Body of pancreas (tissue), 4 donors: ENCODE measurements at regions not wholly inside any gene's neighbourhood (a gene's known extent, or its start where the extent isn't known, plus 50 kb on each side); places are given as distances from the start of the nearest gene placed in this dataset.

Experiments used
- ATAC-seq: fragments of 150-250 bp; one replicate; pipeline ENCODE4 v1.9.1; 2016
- DNase-seq, 4 donors: peaks; one replicate each; pipeline ENCODE4 v3.0.0-alpha.2; 2019
- H3K27ac ChIP-seq, 4 donors: fragments of 200-600 bp; sonication (generic); 1 replicate in 3 of 4; 2 replicates in 1 of 4; pipeline versions ENCODE4 v1.5.1 to v1.6.1; 2016 to 2019; ENCODE audit warnings: mild to moderate bottlenecking in 1 of 4, mixed read lengths in 1 of 4, moderate library complexity in 1 of 4
- H3K27me3 ChIP-seq, 2 donors: fragments of 200-600 bp; sonication (generic); one replicate each; pipeline ENCODE4 v1.6.0; 2016; ENCODE audit warnings: mild to moderate bottlenecking in 1 of 2
- H3K36me3 ChIP-seq, 2 donors: fragments of 200-600 bp; sonication (generic); replicated peaks in 1 of 2; 2 replicates each; pipeline ENCODE4 v1.5.1; 2016; ENCODE audit warnings: low read depth in 2 of 2; ENCODE audit not compliant: insufficient read depth in 1 of 2
- H3K4me1 ChIP-seq: fragments of 200-600 bp; sonication (generic); one replicate; pipeline ENCODE4 v1.6.0; 2016
- H3K4me3 ChIP-seq, 2 donors: fragments of 200-600 bp; sonication (generic); 1 replicate in 1 of 2; 2 replicates in 1 of 2; pipeline ENCODE4 v1.5.1; 2016 to 2019
- H3K9me3 ChIP-seq, 3 donors: fragments of 200-600 bp; sonication (generic); 1 replicate in 2 of 3; 2 replicates in 1 of 3; pipeline ENCODE4 v1.5.1; 2016
- POLR2A ChIP-seq, 3 donors: fragments of 450-650 bp; IDR thresholded peaks; one replicate each; pipeline ENCODE4 v1.6.1; 2016; ENCODE audit warnings: antibody characterized with exemption in 3 of 3, mild to moderate bottlenecking in 2 of 3
- WGBS, 2 donors: methylation state at CpG; one replicate each; pipeline ENCODE4 v1.1.5; 2017; 5-methylcytosine and 5-hydroxymethylcytosine counted together
- intact Hi-C: fragments of 100-400 bp; cut with DNase I; formaldehyde crosslinking; loops from one replicate; pipeline ENCODE4 v1.15.1; 2023
- TF ChIP-seq, protein P1 (sequence below), 7 experiments: fragments of 450-650 bp in 4 of 7; fragments of 200-600 bp in 3 of 7; sonication (generic) in 3 of 7; IDR thresholded peaks; one replicate each; pipeline ENCODE4 v1.5.1; 2016 to 2019; ENCODE audit warnings: antibody characterized with exemption in 7 of 7

DNA sequence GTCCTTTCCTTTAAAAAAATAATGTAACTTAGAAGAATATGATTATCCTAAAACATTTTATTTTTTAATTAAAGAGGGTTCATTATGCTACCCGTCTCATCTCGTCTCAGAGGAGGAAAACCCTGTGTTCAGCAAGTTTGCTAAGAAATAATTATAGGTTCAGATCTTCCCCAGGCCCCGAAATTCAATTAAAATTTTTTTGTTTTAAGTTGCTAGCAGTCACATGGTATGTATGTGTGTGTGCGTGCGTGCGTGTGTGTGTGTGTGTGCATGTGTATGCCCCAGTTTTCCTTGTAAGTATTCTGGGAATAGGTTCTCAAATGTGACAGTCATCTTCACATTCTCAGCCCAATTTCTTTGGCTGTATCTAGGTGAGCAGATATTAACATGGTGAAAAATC is 86.6 kb upstream of the HOXC13 start:
- no peak for TF ChIP-seq POLR2A (IDR thresholded peaks at IDR 0.05)
- TF ChIP-seq, protein P1, sequence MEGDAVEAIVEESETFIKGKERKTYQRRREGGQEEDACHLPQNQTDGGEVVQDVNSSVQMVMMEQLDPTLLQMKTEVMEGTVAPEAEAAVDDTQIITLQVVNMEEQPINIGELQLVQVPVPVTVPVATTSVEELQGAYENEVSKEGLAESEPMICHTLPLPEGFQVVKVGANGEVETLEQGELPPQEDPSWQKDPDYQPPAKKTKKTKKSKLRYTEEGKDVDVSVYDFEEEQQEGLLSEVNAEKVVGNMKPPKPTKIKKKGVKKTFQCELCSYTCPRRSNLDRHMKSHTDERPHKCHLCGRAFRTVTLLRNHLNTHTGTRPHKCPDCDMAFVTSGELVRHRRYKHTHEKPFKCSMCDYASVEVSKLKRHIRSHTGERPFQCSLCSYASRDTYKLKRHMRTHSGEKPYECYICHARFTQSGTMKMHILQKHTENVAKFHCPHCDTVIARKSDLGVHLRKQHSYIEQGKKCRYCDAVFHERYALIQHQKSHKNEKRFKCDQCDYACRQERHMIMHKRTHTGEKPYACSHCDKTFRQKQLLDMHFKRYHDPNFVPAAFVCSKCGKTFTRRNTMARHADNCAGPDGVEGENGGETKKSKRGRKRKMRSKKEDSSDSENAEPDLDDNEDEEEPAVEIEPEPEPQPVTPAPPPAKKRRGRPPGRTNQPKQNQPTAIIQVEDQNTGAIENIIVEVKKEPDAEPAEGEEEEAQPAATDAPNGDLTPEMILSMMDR (IDR thresholded peaks at IDR 0.05) = no peak
- 71 to 78% methylated on average over 6 of the region's 6 CpGs for WGBS, 2 donors
- intact Hi-C loops = no loop called here
- Histone ChIP-seq H3K9me3 (no peaks in the 10 kb centered on the region), H3K36me3 (no peaks in the 10 kb centered on the region), H3K27ac (no peak overlapping the region), H3K27me3 (no peaks in the 10 kb centered on the region), H3K4me3 (no peak overlapping the region), H3K4me1 (no peaks in the 10 kb centered on the region)
- ATAC-seq = no peak
- no peak for DNase-seq

DNA sequence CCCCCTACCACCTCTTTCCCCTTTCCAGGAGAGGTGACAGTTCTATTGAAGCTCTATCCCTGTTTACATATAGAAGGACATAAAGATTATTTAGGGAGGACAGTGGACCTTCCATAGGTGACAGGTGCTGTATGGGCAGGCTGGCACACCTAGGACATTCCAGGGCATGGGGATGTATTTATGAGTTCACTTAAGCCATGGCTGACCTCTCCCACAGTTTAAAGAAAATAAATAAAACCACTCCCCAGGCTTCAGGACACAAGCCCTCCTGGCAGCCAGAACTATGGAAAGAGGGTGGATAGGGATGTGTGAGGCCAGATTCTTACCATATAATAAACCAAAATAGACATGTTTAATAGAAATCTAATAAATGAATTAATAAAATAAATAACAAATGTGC is 85.6 kb upstream of the HOXC13 start:
- ATAC-seq (no peak), DNase-seq (no peak)
- Histone ChIP-seq H3K4me3 (no peak overlapping the region), H3K9me3 (no peaks in the 10 kb centered on the region), H3K27me3 (no peaks in the 10 kb centered on the region), H3K27ac (no peak overlapping the region), H3K4me1 (no peaks in the 10 kb centered on the region), H3K36me3 (no peaks in the 10 kb centered on the region)
- TF ChIP-seq, protein P1 (IDR thresholded peaks at IDR 0.05) = no peak
- no peak for TF ChIP-seq POLR2A (IDR thresholded peaks at IDR 0.05)
- intact Hi-C loops = no loop called here

DNA sequence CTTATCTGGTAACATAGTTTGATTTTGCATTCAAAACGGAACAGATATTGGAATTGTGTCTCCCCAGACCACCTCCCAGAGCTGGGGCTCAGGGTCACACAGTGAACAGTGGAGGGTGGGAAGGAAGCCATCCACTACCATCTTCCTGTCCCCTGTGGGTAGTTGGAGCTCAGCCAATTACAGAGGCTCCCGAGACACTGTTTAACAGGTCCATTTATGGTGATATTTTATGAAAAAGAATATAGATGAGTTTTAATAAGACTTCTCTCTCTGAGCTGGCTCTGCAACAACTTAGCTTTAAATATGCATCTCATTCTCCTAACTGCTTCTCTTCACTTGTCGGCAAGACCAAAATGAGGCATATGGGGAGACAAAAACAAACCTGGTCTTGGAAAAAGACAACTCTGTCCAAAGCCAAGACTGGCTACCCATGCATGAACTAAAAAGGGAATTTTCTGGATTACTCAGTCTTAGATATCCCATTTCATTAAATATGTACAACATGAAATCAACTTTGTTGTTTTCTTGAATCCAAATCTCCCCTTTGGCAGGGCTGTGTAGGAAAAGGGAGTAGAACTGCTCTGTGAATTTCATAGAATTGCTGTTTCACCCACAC is 83.8 kb upstream of the HOXC13 start:
- no peaks in the 10 kb centered on the region for H3K9me3 ChIP-seq
- no peaks in the 10 kb centered on the region for H3K36me3 ChIP-seq
- DNase-seq = no peak
- H3K27me3 ChIP-seq = no peaks in the 10 kb centered on the region
- H3K4me1 ChIP-seq = no peaks in the 10 kb centered on the region
- H3K4me3 ChIP-seq = no peak overlapping the region
- TF ChIP-seq, protein P1 (IDR thresholded peaks at IDR 0.05) = no peak
- TF ChIP-seq POLR2A (IDR thresholded peaks at IDR 0.05) = no peak
- intact Hi-C loops = no loop called here
- H3K27ac ChIP-seq = no peak overlapping the region
- no peak for ATAC-seq
- WGBS, 2 donors = 42 to 51% methylated on average over 3 of the region's 3 CpGs

DNA sequence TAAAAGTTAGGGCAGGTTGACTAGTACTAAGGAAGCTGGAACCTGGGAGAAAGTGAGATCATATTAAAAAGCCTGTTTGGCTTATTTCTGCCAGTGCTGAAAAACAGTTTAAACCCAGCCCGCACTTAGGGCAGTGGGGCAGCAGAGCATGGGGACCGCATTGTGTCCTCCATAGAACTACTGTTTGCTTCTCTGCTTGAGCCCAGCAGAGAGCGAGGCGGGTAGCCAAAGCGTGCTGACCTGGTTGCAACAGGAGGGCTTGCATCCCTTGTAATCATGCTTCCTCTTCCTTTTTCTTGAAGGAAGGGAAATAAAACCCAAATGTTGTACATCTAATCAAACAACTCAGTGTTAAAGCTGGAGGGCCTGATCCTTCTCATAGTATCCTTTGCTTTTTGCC is 82.5 kb upstream of the HOXC13 start:
- intact Hi-C loops = no loop called here
- WGBS, 2 donors = 77 to 88% methylated on average over 5 of the region's 5 CpGs
- no peaks in the 10 kb centered on the region for H3K36me3 ChIP-seq
- no peak overlapping the region for H3K4me3 ChIP-seq
- H3K27me3 ChIP-seq = no peaks in the 10 kb centered on the region
- H3K4me1 ChIP-seq = no peaks in the 10 kb centered on the region
- no peak for TF ChIP-seq POLR2A (IDR thresholded peaks at IDR 0.05)
- TF ChIP-seq, protein P1 (IDR thresholded peaks at IDR 0.05) = no peak
- H3K27ac ChIP-seq = no peak overlapping the region
- H3K9me3 ChIP-seq = no peaks in the 10 kb centered on the region
- ATAC-seq (no peak), DNase-seq (no peak)

DNA sequence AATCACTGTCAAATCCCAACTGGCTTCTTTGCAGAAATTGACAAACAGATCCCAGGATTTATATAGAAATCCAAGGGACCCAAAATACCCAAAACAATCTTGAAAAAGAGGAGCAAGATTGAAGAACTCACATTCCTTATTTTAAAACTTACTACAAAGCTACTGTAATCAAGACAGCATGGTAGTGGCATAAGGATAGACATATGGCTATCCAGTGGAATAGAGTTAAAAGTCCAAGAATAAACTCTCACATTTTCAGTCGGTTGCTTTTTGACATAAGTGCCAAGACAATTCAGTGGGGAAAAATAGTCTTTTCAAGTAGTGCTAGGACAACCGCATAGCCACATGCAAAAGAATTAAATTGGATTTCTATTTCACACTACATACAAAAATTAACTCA is 81.0 kb upstream of the HOXC13 start:
- 76 to 88% methylated on average over 2 of the region's 2 CpGs for WGBS, 2 donors
- intact Hi-C loops = no loop called here
- no peak overlapping the region for H3K4me3 ChIP-seq

More for the DNA sequence above, 81.0 kb upstream of the HOXC13 start:
- ATAC-seq = no peak
- Histone ChIP-seq H3K9me3 (no peaks in the 10 kb centered on the region), H3K36me3 (no peaks in the 10 kb centered on the region), H3K27me3 (no peaks in the 10 kb centered on the region), H3K4me1 (no peaks in the 10 kb centered on the region), H3K27ac (no peak overlapping the region)
- DNase-seq = no peak
- TF ChIP-seq, protein P1 (IDR thresholded peaks at IDR 0.05) = no peak
- TF ChIP-seq POLR2A (IDR thresholded peaks at IDR 0.05) = no peak
